ENCODE measurements at regions not wholly inside any gene's neighbourhood (a gene's known extent, or its start where the extent isn't known, plus 50 kb on each side); places are given as distances from the start of the nearest gene placed in this dataset.

DNA sequence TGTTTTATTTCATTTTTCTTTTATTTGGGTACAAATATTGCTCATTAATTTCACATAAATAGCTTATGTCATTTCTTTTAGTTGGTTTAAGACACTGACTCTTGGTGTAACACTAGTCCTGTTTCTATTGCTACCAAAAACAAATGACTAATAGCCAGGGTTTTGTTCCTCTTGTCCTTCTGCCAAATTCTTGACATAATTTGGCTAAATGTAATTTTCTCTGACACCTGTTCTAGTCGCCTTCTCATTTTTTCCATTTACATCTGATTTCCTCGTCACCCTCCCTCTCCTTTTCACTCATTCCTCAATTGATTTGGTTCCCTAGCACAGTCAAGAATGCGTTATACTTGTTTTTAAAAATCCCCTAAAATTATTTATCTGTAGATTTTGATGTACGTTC, 1718.7 kb downstream of the EFNB2 start:
- 67 to 75% (median 75%) methylated on average over 4 of the region's 4 CpGs for WGBS, 3 donors
- FAIRE-seq = no peak

DNA sequence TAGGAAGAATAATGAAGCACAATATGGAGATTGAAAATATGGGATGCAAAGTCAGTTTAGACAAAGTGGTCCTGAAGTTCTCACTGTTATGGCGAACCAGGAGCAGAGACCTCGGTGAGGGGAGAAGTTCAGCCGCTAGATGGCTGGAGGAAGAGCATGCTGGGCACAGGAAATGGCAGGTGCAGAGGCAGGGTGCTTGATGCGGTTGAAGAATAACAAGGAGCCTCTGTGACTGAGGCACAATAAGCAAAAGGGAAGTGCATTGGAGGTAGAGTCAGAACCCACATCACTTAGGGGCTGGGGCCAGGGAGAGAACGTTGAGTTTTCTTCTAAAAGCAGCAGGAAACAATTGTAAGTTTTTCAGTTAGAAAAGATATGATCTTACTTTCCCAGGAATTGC, 1725.2 kb downstream of the EFNB2 start:
- DNase-seq (no peak), FAIRE-seq (no peak)
- Histone ChIP-seq H3K27me3 (ENCODE audit: control insufficient read depth in 3 of 3, insufficient read depth in 3 of 3, low read length in 3 of 3) (no peaks in the 10 kb centered on the region), H3K4me1 (ENCODE audit: control insufficient read depth in 3 of 3, insufficient read depth in 2 of 3, low read depth in 1 of 3, low read length in 2 of 3) (no peaks in the 10 kb centered on the region), H3K36me3 (ENCODE audit: control insufficient read depth in 3 of 3, insufficient read depth in 2 of 3, low read depth in 1 of 3, low read length in 3 of 3) (no peaks in the 10 kb centered on the region), H3K9me3 (ENCODE audit: control insufficient read depth in 2 of 2, insufficient read depth in 1 of 2, low read depth in 1 of 2, low read length in 1 of 2) (peaks cover 0 to 3% of the 10 kb centered on the region in 2 donors), H3K4me3 (ENCODE audit: low read depth in 1 of 3, low read length in 3 of 3) (no peak overlapping the region), H3K27ac (ENCODE audit: low read depth in 1 of 3, low read length in 2 of 3) (no peak overlapping the region)
- 67 to 78% (median 69%) methylated on average over 5 of the region's 5 CpGs for WGBS, 3 donors

More for the DNA sequence above, 1718.7 kb downstream of the EFNB2 start:
- H3K27me3 ChIP-seq (ENCODE audit: control insufficient read depth in 3 of 3, insufficient read depth in 3 of 3, low read length in 3 of 3) = no peaks in the 10 kb centered on the region
- no peaks in the 10 kb centered on the region for H3K9me3 ChIP-seq (ENCODE audit: control insufficient read depth in 2 of 2, insufficient read depth in 1 of 2, low read depth in 1 of 2, low read length in 1 of 2)
- DNase-seq = no peak
- no peaks in the 10 kb centered on the region for H3K4me1 ChIP-seq (ENCODE audit: control insufficient read depth in 3 of 3, insufficient read depth in 2 of 3, low read depth in 1 of 3, low read length in 2 of 3)
- H3K27ac ChIP-seq (ENCODE audit: low read depth in 1 of 3, low read length in 2 of 3) = no peak overlapping the region
- H3K36me3 ChIP-seq (ENCODE audit: control insufficient read depth in 3 of 3, insufficient read depth in 2 of 3, low read depth in 1 of 3, low read length in 3 of 3) = no peaks in the 10 kb centered on the region
- H3K4me3 ChIP-seq (ENCODE audit: low read depth in 1 of 3, low read length in 3 of 3) = no peak overlapping the region

DNA sequence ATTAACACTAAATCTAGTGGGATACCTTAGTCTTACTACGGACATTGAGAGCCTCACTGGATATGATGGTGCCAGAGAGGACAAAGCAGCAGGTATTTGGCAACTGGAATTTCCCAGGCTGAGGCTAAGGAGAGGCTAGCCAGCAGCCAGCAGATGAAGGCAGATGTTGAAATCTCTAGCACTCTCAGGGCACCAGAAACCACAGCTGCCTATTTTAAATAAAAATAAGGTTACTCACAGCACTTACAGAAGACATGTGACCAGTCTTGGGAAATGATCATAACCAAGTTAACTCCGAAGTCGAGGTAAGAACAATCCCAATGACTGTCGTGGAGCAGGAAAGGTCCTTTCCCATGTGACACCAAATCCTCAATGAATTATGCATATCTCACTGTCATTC, 1726.0 kb downstream of the EFNB2 start:
- Histone ChIP-seq H3K36me3 (ENCODE audit: control insufficient read depth in 3 of 3, insufficient read depth in 2 of 3, low read depth in 1 of 3, low read length in 3 of 3) (no peaks in the 10 kb centered on the region), H3K4me1 (ENCODE audit: control insufficient read depth in 3 of 3, insufficient read depth in 2 of 3, low read depth in 1 of 3, low read length in 2 of 3) (no peaks in the 10 kb centered on the region), H3K9me3 (ENCODE audit: control insufficient read depth in 2 of 2, insufficient read depth in 1 of 2, low read depth in 1 of 2, low read length in 1 of 2) (peaks cover 0 to 3% of the 10 kb centered on the region in 2 donors), H3K27ac (ENCODE audit: low read depth in 1 of 3, low read length in 2 of 3) (no peak overlapping the region), H3K27me3 (ENCODE audit: control insufficient read depth in 3 of 3, insufficient read depth in 3 of 3, low read length in 3 of 3) (no peaks in the 10 kb centered on the region), H3K4me3 (ENCODE audit: low read depth in 1 of 3, low read length in 3 of 3) (no peak overlapping the region)
- FAIRE-seq (no peak), DNase-seq (no peak)
- WGBS, 3 donors = 81 to 87% (median 81%) methylated on average over 4 of the region's 4 CpGs

DNA sequence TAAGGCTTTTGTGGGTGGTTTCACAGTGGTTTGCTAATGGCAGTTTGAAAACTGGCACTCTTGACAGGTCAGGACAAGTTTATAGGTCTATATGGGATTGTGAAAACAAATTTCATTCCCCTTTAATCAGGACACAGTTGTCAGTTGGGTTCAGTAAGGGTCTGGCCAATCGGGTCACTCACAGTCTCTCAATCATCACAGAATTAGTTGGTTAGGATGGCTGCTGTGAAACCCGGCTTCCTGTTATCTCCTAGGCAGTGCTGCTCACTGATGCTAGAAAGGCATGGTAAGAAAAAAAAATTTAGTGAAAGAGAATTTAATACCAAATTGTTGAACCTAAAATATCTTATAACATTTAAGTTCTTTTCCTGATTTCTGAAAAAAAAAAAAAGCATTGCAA, 1730.1 kb downstream of the EFNB2 start:
- no peak for FAIRE-seq
- no peak for DNase-seq
- no peak overlapping the region for H3K4me3 ChIP-seq (ENCODE audit: low read depth in 1 of 3, low read length in 3 of 3)
- H3K27me3 ChIP-seq (ENCODE audit: control insufficient read depth in 3 of 3, insufficient read depth in 3 of 3, low read length in 3 of 3) = no peaks in the 10 kb centered on the region
- H3K9me3 ChIP-seq (ENCODE audit: control insufficient read depth in 2 of 2, insufficient read depth in 1 of 2, low read depth in 1 of 2, low read length in 1 of 2) = peaks cover 0 to 3% of the 10 kb centered on the region in 2 donors
- no peak overlapping the region for H3K27ac ChIP-seq (ENCODE audit: low read depth in 1 of 3, low read length in 2 of 3)
- no peaks in the 10 kb centered on the region for H3K36me3 ChIP-seq (ENCODE audit: control insufficient read depth in 3 of 3, insufficient read depth in 2 of 3, low read depth in 1 of 3, low read length in 3 of 3)
- no peaks in the 10 kb centered on the region for H3K4me1 ChIP-seq (ENCODE audit: control insufficient read depth in 3 of 3, insufficient read depth in 2 of 3, low read depth in 1 of 3, low read length in 2 of 3)
- 60 to 72% (median 69%) methylated on average over 2 of the region's 2 CpGs for WGBS, 3 donors

DNA sequence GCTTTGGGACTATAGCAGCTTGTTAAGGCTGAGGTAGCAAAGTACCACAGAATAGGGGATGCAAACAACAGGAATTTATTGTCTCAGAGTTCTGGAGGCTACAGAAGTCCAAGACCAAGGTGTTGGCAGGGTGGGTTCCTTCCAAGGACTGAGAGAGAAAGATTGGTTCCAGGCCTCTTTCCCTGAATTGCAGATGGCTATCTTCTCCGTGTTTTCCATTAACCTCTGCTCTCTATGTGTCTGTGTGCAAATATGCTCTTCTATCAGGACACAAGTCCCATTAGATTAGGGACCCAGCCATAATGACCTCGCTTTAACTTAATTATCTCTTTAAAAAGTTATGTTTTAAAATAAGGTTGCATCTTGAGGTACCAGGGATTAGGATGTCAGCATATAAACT, 1732.9 kb upstream of the SLC10A2 start:
- Histone ChIP-seq H3K27ac (ENCODE audit: low read depth in 1 of 3, low read length in 2 of 3) (no peak overlapping the region), H3K9me3 (ENCODE audit: control insufficient read depth in 2 of 2, insufficient read depth in 1 of 2, low read depth in 1 of 2, low read length in 1 of 2) (no peaks in the 10 kb centered on the region), H3K4me3 (ENCODE audit: low read depth in 1 of 3, low read length in 3 of 3) (no peak overlapping the region), H3K4me1 (ENCODE audit: control insufficient read depth in 3 of 3, insufficient read depth in 2 of 3, low read depth in 1 of 3, low read length in 2 of 3) (no peaks in the 10 kb centered on the region), H3K27me3 (ENCODE audit: control insufficient read depth in 3 of 3, insufficient read depth in 3 of 3, low read length in 3 of 3) (no peaks in the 10 kb centered on the region), H3K36me3 (ENCODE audit: control insufficient read depth in 3 of 3, insufficient read depth in 2 of 3, low read depth in 1 of 3, low read length in 3 of 3) (no peaks in the 10 kb centered on the region)
- no peak for DNase-seq
- WGBS, 3 donors = 30 to 57% (median 38%) methylated on average over 2 of the region's 2 CpGs
- no peak for FAIRE-seq

DNA sequence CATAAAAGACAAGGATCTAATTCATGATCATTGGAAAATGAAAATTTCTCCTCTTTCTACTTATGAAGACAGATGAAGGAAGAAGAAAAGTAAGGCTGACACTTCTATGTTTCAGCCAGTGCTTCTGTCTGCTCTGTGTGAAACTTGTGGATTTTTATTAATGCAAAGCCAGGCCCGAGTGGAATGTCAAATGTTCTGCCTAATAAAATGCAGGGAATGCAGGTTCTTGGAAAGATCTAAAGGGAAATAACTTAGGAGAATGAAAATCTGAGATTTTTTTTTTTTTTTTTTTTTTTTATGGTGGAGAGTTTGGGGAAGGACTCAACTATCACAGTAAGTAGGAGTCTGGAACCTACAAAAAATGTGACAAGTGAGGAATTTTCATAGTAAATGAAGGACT, 1732.3 kb upstream of the SLC10A2 start:
- H3K4me3 ChIP-seq (ENCODE audit: low read depth in 1 of 3, low read length in 3 of 3) = no peak overlapping the region
- 9 to 56% (median 26%) methylated on average over 1 of the region's 1 CpG for WGBS, 3 donors
- H3K4me1 ChIP-seq (ENCODE audit: control insufficient read depth in 3 of 3, insufficient read depth in 2 of 3, low read depth in 1 of 3, low read length in 2 of 3) = no peaks in the 10 kb centered on the region
- FAIRE-seq (no peak), DNase-seq (no peak)
- H3K9me3 ChIP-seq (ENCODE audit: control insufficient read depth in 2 of 2, insufficient read depth in 1 of 2, low read depth in 1 of 2, low read length in 1 of 2) = no peaks in the 10 kb centered on the region
- no peak overlapping the region for H3K27ac ChIP-seq (ENCODE audit: low read depth in 1 of 3, low read length in 2 of 3)
- H3K36me3 ChIP-seq (ENCODE audit: control insufficient read depth in 3 of 3, insufficient read depth in 2 of 3, low read depth in 1 of 3, low read length in 3 of 3) = no peaks in the 10 kb centered on the region
- H3K27me3 ChIP-seq (ENCODE audit: control insufficient read depth in 3 of 3, insufficient read depth in 3 of 3, low read length in 3 of 3) = no peaks in the 10 kb centered on the region

DNA sequence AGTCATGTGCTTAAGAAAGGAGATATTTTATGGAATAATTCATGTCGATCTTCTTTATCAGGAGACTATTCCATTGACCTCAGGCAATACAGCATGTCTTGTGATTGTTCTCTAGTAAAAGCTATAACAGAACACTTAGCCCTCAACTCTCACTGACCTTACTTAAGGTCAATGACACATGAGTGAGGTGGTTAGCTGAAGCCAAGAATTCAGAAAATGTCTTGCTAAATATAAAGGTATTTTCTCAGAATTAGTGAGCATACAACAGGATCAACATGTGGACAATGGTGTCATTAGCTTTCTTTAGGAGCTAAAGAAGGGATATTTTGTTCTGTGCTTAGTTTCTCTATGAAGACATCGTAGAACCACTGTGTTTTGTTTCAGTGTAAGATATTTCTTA, 1730.4 kb upstream of the SLC10A2 start:
- Histone ChIP-seq H3K27me3 (ENCODE audit: control insufficient read depth in 3 of 3, insufficient read depth in 3 of 3, low read length in 3 of 3) (no peaks in the 10 kb centered on the region), H3K4me1 (ENCODE audit: control insufficient read depth in 3 of 3, insufficient read depth in 2 of 3, low read depth in 1 of 3, low read length in 2 of 3) (no peaks in the 10 kb centered on the region), H3K36me3 (ENCODE audit: control insufficient read depth in 3 of 3, insufficient read depth in 2 of 3, low read depth in 1 of 3, low read length in 3 of 3) (no peaks in the 10 kb centered on the region), H3K9me3 (ENCODE audit: control insufficient read depth in 2 of 2, insufficient read depth in 1 of 2, low read depth in 1 of 2, low read length in 1 of 2) (no peaks in the 10 kb centered on the region), H3K27ac (ENCODE audit: low read depth in 1 of 3, low read length in 2 of 3) (no peak overlapping the region), H3K4me3 (ENCODE audit: low read depth in 1 of 3, low read length in 3 of 3) (no peak overlapping the region)
- 58 to 81% (median 65%) methylated on average over 2 of the region's 2 CpGs for WGBS, 3 donors
- DNase-seq (no peak), FAIRE-seq (no peak)

DNA sequence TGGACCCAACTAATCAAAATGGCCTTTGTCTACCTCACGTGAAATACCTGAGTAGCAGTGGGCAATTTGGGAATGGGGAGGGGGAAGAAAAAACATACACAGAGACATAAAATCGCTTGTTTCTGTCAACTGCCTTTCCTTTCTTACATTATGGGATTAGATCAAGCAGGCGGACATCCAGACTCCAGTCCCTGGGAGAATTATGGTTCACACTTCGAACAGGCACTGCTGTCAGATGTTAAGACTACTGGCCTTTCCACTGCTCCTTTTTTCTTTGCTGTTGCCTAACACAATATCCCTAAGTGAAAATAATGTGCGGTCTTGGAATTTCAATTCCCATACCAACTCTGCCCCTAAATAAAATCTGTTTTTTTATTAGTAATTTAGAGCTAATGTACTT, 1719.7 kb upstream of the SLC10A2 start:
- Histone ChIP-seq H3K27me3 (ENCODE audit: control insufficient read depth in 3 of 3, insufficient read depth in 3 of 3, low read length in 3 of 3) (no peaks in the 10 kb centered on the region), H3K4me3 (ENCODE audit: low read depth in 1 of 3, low read length in 3 of 3) (no peak overlapping the region), H3K27ac (ENCODE audit: low read depth in 1 of 3, low read length in 2 of 3) (no peak overlapping the region), H3K36me3 (ENCODE audit: control insufficient read depth in 3 of 3, insufficient read depth in 2 of 3, low read depth in 1 of 3, low read length in 3 of 3) (no peaks in the 10 kb centered on the region), H3K9me3 (ENCODE audit: control insufficient read depth in 2 of 2, insufficient read depth in 1 of 2, low read depth in 1 of 2, low read length in 1 of 2) (peaks cover 0 to 6% of the 10 kb centered on the region in 2 donors), H3K4me1 (ENCODE audit: control insufficient read depth in 3 of 3, insufficient read depth in 2 of 3, low read depth in 1 of 3, low read length in 2 of 3) (no peaks in the 10 kb centered on the region)
- no peak for FAIRE-seq
- no peak for DNase-seq
- 65 to 74% (median 68%) methylated on average over 5 of the region's 5 CpGs for WGBS, 3 donors

DNA sequence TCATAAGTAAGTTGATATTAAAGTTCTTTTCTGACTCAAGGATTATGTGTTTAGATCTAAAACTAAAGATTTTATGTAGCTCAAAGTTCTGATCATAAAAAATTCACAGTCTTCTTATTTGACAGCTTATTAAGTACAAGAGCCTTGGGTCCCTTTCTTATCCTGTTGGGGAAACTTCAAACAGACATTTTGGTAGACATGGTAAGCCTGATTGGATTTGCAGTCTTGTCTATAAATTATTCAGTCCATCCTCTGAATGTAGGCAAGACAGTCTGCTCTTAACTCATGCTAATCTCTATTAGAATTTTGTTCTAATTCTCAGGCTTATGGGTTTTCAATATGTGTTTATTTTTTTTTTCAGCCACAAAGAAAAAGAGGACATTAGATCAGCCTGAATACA, 1718.7 kb upstream of the SLC10A2 start:
- FAIRE-seq = no peak
- no peak overlapping the region for H3K27ac ChIP-seq (ENCODE audit: low read depth in 1 of 3, low read length in 2 of 3)
- no peak for DNase-seq

More for the DNA sequence above, 1718.7 kb upstream of the SLC10A2 start:
- Histone ChIP-seq H3K4me3 (ENCODE audit: low read depth in 1 of 3, low read length in 3 of 3) (no peak overlapping the region), H3K36me3 (ENCODE audit: control insufficient read depth in 3 of 3, insufficient read depth in 2 of 3, low read depth in 1 of 3, low read length in 3 of 3) (no peaks in the 10 kb centered on the region), H3K9me3 (ENCODE audit: control insufficient read depth in 2 of 2, insufficient read depth in 1 of 2, low read depth in 1 of 2, low read length in 1 of 2) (peaks cover 0 to 6% of the 10 kb centered on the region in 2 donors), H3K27me3 (ENCODE audit: control insufficient read depth in 3 of 3, insufficient read depth in 3 of 3, low read length in 3 of 3) (no peaks in the 10 kb centered on the region), H3K4me1 (ENCODE audit: control insufficient read depth in 3 of 3, insufficient read depth in 2 of 3, low read depth in 1 of 3, low read length in 2 of 3) (no peaks in the 10 kb centered on the region)
